ENCODE measurements at regions not wholly inside any gene's neighbourhood (a gene's known extent, or its start where the extent isn't known, plus 50 kb on each side); places are given as distances from the start of the nearest gene placed in this dataset.
"Not testable (repeated sequence)": the region's sequence is repeated elsewhere in the genome, so short reads cannot be mapped to it uniquely, and the experiment has no call there.

GRCh38 chr2:150212722-150213171 lies 274.7 kb downstream of the RND3 start:
- no peak for DNase-seq (ENCODE audit: low spot score)

GRCh38 chr2:150211164-150211631 lies 276.3 kb downstream of the RND3 start:
- DNase-seq (ENCODE audit: low spot score) = no peak

DNA sequence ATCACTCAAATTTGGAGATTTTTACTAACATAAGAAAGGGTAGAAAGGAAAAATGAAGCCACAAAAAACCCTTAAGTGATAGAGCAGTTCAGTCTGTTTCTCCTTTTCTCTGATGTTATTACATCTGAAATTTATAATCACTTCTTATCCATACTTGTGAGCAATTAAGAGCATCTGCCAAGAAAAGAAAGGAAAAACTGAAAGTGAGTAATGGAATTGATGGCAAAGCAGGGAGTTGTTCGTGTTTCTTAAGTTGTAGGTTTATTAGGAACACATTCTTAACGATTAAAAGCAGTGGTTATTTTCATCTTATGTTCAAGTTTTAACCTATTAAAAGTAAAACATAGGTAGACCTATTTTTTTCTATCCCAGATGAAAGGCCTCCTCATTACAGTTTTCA lies 277.7 kb downstream of the RND3 start:
- no peak for DNase-seq (ENCODE audit: low spot score)

- DNase-seq (ENCODE audit: low spot score) = no peak
Measured at GRCh38 chr2:150208689-150209088, 278.8 kb downstream of the RND3 start.

- no peak for DNase-seq (ENCODE audit: low spot score)
Measured at GRCh38 chr2:150207979-150208378, 279.5 kb downstream of the RND3 start.

DNA sequence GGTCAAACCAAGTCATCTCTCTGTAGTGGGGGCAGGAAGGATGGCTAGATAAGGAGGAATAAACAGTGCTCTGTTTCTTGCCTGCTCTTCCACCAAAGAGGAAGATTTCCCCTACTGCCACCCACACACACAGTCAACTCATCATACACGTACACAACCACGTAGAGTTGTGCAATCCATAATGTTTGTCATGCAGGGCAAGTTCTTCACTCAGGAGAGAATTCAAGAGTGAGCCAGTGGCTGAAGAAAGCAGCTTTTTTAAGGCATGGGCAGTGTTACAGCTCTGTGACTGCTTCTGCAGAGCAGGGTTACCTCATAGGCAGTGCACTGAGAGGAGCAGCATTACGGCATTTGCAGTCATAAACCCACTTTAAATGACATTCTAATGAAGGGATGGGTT lies 283.0 kb downstream of the RND3 start:
- DNase-seq (ENCODE audit: low spot score) = peak; percentile 50

- DNase-seq (ENCODE audit: low spot score) = not testable (repeated sequence)
Measured at GRCh38 chr2:150194816-150195215, 292.7 kb downstream of the RND3 start.

DNA sequence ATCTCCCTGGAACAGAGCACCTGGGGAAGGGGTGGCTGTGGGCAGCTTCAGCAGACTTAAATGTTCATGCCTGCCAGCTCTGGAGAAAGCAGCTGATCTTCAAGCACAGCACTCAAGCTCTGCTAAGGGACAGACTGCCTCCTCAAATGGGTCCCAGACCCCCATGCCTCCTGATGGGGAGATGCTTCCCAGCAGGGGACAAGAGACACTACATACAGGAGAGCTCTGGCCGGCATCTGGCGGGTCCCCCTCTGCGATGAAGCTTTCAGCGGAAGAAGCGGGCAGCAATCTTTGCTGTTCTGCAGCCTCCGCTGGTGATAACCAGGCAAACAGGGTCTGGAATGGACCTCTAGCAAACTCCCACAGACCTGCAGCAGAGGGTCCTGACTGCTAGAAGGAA lies 294.8 kb downstream of the RND3 start:
- no peak for DNase-seq (ENCODE audit: low spot score)

GRCh38 chr2:150191349-150191748 lies 296.1 kb downstream of the RND3 start:
- peak; percentile 40 for DNase-seq (ENCODE audit: low spot score)

DNA sequence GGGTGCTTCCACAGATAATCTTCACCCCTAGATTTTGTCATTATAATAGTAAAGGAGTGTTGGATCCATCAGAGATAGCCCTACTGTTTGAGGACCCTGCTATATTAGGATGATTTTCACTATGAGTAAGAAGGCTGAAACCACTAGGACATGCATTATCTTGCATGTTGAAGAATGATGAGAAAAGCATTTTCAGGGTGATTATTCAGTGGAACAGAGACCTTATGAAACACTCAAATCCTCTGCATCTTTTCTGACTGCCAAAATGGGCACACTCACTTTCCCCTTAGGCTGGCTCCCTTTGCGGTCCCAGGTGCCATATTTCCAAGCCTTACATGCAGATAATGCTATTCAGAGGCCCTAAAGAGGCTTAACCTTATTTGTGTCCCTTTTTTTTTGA lies 296.9 kb downstream of the RND3 start:
- no peak for DNase-seq (ENCODE audit: low spot score)

GRCh38 chr2:150188800-150189199 lies 298.7 kb downstream of the RND3 start:
- DNase-seq (ENCODE audit: low spot score) = no peak

- DNase-seq (ENCODE audit: low spot score) = no peak
Measured at GRCh38 chr2:150188177-150188576, 299.3 kb downstream of the RND3 start.

DNA sequence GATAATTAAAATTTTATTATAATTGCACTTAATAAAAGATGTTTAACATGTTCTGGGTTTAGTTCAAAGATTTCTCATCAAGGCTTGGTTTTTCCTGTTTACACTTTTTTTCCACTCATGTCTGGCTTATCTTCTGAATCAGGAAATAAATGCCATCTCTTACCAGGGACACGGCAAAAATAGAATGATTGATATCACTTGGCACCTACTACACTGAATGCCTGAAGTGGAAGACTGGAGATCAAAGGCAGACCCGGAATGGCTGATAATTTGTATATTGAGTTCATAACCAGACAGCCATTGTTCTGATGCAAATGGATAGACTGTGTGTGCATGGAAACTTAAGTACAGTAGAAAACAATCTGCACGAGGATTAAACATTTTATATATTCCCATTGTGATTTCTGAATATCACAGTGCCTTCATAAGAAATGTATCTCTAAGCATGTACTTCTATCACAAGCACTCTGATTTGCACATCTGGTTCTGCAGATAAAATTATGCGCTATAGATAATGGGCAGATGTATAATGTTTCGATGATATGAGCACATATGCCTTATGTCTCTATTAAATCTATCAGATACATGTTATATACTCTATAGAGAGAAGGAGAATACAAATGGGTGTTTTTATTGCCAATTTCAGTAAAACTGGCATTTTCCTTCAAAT lies 304.8 kb downstream of the RND3 start:
- no peak for DNase-seq (ENCODE audit: low spot score)

DNA sequence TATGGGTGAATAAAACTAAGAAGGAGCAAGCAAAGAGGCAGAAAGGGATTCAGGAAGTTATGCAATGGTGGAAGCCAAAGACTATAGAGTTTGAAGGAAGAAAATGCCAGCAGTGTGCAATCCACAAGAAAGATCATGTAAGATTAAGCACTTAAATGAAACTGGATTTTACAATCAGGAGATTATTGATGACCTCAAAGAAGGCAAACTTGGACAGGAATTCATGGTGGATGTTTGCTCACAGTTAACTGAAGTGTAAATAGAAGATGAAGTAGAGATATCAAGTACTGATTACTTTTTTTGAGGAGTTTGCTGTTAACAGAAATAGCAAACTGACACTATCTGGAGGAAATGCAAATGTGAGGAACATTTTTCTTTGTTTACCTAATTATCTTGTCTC lies 308.9 kb downstream of the RND3 start:
- no peak for DNase-seq (ENCODE audit: low spot score)

- no peak for DNase-seq (ENCODE audit: low spot score)
Measured at GRCh38 chr2:150174971-150175421, 312.5 kb downstream of the RND3 start.

DNA sequence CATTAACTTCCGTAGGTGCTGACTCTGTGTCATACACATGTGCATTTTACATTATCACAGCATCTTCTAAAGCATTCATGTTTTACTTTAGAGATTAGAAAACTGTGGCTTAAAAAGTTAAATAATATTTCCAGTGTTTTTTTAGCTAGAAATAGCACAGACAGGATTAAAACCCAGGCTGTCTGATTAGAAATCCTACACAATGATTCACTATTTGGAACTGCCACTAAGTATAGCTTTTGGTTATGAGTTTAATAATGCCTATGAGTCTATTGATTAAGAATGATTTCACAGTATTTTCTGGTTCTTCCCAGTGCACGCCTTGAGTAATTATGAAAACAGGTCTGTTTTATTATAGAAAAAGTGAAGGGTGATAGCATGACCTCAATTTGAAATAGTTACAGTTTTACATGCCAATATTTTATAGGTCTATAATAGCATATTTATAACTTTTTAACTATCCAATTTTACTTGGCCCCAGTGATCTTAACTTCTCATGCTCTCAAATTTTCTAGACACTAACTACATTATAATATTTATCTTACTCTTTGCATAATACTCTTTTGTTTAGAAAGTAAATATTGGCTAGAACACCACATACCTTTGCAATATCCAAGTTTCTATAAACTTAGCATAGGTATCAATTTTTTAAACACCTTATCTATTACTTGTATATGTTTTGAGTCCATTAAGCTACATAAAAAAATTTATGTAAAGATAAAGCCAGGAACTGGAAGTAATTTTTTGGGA lies 313.2 kb downstream of the RND3 start:
- no peak for DNase-seq (ENCODE audit: low spot score)

GRCh38 chr2:150171065-150171548 lies 316.4 kb downstream of the RND3 start:
- DNase-seq (ENCODE audit: low spot score) = no peak

DNA sequence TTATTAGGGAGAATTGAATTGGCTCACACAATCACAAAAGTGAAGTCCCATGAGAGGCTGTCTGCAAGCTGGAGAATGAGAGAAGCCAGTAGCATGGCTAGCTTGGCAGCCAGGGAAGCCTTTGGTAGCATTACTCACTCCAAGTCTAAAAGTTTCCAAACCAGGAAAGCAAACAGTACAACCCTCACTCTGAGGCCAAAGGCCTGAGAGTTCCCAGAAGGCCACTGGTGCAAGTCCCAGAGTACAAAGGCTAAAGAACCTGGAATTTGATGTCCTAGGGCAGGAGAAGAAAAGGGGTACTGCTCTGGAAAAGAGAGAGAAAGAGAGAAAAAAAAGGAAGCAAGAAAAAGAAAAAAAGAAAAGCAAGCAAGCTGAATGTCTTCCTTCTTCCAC lies 318.2 kb downstream of the RND3 start:
- DNase-seq (ENCODE audit: low spot score) = no peak

- DNase-seq (ENCODE audit: low spot score) = no peak
Measured at GRCh38 chr2:150168595-150169236, 318.8 kb downstream of the RND3 start.

- peak; percentile 47 for DNase-seq (ENCODE audit: low spot score)
Measured at GRCh38 chr2:150167711-150168110, 319.8 kb downstream of the RND3 start.

GRCh38 chr2:150166313-150167051 lies 321.0 kb downstream of the RND3 start:
- no peak for DNase-seq (ENCODE audit: low spot score)

GRCh38 chr2:150165988-150166312 lies 321.5 kb downstream of the RND3 start:
- no peak for DNase-seq (ENCODE audit: low spot score)

Data from COLO829 (cell line).